Left ventricle myocardium inferior (tissue), 1 donor: ENCODE measurements at regions not wholly inside any gene's neighbourhood (a gene's known extent, or its start where the extent isn't known, plus 50 kb on each side); places are given as distances from the start of the nearest gene placed in this dataset.

Source experiments
- DNase-seq: peaks from one replicate; pipeline ENCODE4 v3.0.0-alpha.2; 2020
- H3K27ac ChIP-seq: fragments of 200-600 bp; replicated peaks from 2 replicates; pipeline ENCODE4 v1.8.0; 2021
- H3K27me3 ChIP-seq: fragments of 200-600 bp; 2 replicates; pipeline ENCODE4 v1.8.0; 2021; ENCODE audit warnings: low read depth
- H3K36me3 ChIP-seq: fragments of 200-600 bp; 2 replicates; pipeline ENCODE4 v1.8.0; 2021
- H3K4me1 ChIP-seq: fragments of 200-600 bp; 2 replicates; pipeline ENCODE4 v1.8.0; 2021
- H3K4me3 ChIP-seq: fragments of 200-600 bp; 2 replicates; pipeline ENCODE4 v1.8.0; 2021; ENCODE audit warnings: mild to moderate bottlenecking, moderate library complexity
- H3K9me3 ChIP-seq: fragments of 200-600 bp; replicated peaks from 2 replicates; pipeline ENCODE4 v1.8.0; 2021
- intact Hi-C: fragments of 100-400 bp; cut with micrococcal nuclease; formaldehyde crosslinking; loops from one replicate; pipeline ENCODE4 v1.11.0; 2022
- TF ChIP-seq, protein P1 (sequence below): fragments of 200-600 bp; IDR thresholded peaks from 2 replicates; pipeline ENCODE4 v1.8.0; 2021; ENCODE audit warnings: antibody characterized with exemption, mild to moderate bottlenecking, borderline replicate concordance
- donor health status: DM: no; HTN: yes; CAD: no; lungs with severe emphysema.

DNA sequence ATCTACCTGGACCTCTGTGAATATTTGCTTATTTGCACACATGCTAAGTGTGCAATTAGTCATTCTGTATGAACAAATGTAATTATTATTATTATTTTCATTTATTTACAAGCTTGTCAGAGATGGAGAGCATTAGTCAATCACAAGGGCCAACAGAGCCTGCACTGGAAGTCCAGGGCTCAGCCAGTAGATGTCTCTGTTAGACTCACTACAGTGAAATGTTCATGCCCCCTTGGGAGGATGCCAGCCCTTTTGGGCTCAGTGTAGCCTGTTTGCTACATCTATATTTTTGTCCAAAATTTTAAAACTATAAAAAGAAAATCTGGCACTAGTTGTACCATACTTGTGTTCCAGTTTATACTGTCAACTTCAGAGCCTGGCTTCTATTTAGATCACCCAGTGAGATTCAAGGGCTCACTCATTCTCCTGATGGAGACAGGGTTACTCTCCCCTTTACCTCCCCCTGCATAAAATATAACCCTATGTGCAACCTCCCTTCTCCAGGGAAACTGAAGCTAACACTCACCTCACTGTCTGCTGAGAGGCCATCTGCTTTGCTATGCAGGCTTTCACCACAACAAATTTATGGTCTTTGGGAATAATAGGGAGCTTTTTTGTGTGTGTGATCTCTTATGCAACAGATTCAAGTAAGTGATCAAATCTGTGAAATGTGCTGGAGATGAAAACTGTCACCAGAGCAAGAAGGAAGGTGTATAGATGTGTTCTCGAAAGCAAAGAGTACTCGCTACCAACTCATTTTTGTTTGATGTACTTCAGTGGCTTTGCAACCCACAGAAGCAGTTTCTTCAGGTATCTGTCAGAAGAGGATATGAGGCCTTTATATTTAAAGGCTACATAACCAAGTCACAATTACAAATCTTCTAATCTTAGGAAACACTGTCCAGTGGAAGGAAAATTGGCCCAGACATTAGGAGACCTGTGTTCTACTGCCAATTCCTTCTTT, 99.9 kb upstream of the TLE4 start:
- DNase-seq = peak; percentile 23
- intact Hi-C loops = no loop called here

DNA sequence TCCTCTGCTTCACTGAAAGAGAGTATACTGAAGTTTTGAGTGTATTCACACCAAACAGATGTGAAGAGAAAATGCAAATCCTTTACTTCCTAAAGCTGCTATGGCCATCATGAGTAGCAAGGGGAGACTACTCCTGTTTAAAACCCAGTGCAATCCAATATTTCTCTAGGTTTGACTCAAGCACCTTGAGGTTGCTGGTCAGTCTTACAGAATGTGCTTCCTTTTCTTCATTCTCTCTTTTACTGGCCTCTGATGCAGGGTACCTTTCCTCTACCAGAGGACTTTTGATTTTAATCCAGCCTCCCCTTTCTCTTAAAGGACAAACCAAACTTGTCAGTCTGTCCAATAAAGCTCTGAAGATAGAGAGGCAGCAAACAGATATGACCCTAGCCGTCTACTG, 98.1 kb upstream of the TLE4 start:
- peaks cover 6% of the 10 kb centered on the region for H3K27me3 ChIP-seq
- no peak overlapping the region for H3K4me3 ChIP-seq
- H3K27ac ChIP-seq = no peak overlapping the region
- no peak for DNase-seq
- no peaks in the 10 kb centered on the region for H3K4me1 ChIP-seq
- intact Hi-C loops = no loop called here
- H3K9me3 ChIP-seq = no peaks in the 10 kb centered on the region
- H3K36me3 ChIP-seq = no peaks in the 10 kb centered on the region
- TF ChIP-seq, protein P1, sequence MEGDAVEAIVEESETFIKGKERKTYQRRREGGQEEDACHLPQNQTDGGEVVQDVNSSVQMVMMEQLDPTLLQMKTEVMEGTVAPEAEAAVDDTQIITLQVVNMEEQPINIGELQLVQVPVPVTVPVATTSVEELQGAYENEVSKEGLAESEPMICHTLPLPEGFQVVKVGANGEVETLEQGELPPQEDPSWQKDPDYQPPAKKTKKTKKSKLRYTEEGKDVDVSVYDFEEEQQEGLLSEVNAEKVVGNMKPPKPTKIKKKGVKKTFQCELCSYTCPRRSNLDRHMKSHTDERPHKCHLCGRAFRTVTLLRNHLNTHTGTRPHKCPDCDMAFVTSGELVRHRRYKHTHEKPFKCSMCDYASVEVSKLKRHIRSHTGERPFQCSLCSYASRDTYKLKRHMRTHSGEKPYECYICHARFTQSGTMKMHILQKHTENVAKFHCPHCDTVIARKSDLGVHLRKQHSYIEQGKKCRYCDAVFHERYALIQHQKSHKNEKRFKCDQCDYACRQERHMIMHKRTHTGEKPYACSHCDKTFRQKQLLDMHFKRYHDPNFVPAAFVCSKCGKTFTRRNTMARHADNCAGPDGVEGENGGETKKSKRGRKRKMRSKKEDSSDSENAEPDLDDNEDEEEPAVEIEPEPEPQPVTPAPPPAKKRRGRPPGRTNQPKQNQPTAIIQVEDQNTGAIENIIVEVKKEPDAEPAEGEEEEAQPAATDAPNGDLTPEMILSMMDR = no peak

More for the DNA sequence above, 99.9 kb upstream of the TLE4 start:
- Histone ChIP-seq H3K4me3 (no peak overlapping the region), H3K27me3 (peaks cover 6% of the 10 kb centered on the region), H3K27ac (no peak overlapping the region), H3K9me3 (no peaks in the 10 kb centered on the region), H3K4me1 (no peaks in the 10 kb centered on the region), H3K36me3 (no peaks in the 10 kb centered on the region)
- TF ChIP-seq, protein P1 = peak; percentile 50

DNA sequence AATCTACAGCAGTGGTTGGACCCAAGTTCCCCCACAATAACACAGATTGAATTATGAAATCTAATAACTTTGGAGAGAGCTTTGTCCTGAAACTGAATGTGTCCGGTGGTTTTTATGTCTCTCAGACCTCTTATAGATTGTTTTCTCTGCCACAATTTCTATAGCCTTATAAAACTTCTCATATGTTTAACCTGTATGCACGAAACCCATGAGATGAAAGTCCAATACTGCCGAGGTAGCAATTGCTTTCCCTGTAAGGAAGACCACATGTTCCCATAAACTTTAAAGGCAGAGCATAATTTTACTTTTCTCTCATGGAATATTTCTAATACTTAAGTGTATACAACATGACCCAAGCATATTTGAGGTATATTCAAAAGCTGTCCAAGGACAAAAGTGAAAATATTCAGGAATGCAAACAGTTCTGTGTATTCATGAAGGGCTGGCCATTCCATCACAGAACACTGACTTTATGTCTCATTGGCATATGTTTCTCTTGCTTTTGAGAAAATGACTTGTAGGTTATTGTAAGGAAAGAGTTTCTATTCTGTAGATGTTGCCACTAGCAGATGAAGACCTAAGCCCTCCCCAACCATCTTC, 94.4 kb upstream of the TLE4 start:
- H3K36me3 ChIP-seq = no peaks in the 10 kb centered on the region

DNA sequence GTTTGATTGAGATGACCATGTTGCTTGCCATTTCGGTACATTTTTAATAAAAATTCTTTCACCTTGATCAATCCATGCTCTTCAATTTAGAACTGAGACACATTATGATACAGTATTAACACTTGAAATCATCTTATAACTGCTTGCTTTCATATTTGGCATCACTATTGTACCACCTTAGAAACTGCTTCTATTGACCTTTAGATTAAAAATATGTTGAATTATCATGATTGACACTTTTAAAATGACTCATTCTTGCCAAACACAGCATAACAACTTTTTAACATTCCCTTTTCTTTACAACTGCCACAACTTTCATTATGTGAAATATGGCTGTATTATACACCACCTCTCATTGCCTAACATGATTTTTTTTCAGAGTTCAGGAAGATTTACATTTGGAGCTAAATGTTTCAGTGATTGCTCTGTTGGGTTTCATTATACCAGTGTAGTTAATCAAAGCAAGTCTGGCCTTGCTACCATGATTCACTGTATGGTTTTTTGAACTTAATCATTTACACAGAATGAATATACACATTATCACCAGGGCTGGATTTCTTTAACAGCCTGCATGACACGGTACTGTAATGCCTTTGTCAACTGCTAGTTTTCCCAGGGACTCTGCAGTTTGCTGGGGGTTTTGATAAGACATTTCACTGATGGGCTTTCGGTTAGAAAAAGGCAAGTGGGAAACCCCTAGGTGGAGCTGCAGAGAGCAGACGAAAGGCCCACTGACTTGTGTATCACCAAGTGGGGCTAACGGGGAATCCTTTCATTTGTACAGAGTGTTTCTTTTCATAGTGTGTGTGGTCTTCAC, 93.6 kb upstream of the TLE4 start:
- Histone ChIP-seq H3K27ac (no peak overlapping the region), H3K4me1 (no peaks in the 10 kb centered on the region), H3K4me3 (no peak overlapping the region), H3K27me3 (peaks cover 6% of the 10 kb centered on the region), H3K36me3 (no peaks in the 10 kb centered on the region), H3K9me3 (no peaks in the 10 kb centered on the region)
- TF ChIP-seq, protein P1 = peak; percentile 41
- intact Hi-C loops = no loop called here
- no peak for DNase-seq

More for the DNA sequence above, 94.4 kb upstream of the TLE4 start:
- TF ChIP-seq, protein P1 = no peak
- Histone ChIP-seq H3K27me3 (peaks cover 6% of the 10 kb centered on the region), H3K4me3 (no peak overlapping the region), H3K9me3 (no peaks in the 10 kb centered on the region), H3K4me1 (no peaks in the 10 kb centered on the region), H3K27ac (no peak overlapping the region)
- no peak for DNase-seq
- intact Hi-C loops = no loop called here

DNA sequence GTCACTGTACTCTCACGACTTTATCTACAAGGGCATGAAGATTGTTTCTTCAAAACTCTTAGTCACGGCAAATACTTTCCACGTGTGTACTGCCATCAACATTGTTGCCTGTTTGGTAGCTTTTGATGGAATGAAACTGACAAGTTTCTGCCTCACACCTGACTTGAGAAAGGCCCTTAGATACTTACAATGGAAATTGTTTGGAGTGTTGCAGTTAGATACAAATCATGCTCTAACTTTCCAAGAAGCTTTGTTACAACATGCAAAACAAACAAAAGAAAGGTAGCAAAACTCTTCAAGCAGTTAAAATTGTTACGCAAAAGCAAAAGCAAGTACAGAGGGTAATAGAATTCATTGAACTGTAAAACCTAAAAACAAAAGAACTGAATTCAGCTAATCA, 91.1 kb upstream of the TLE4 start:
- no peak overlapping the region for H3K4me3 ChIP-seq
- no peaks in the 10 kb centered on the region for H3K36me3 ChIP-seq
- intact Hi-C loops = no loop called here
- H3K4me1 ChIP-seq = no peaks in the 10 kb centered on the region
- no peak for DNase-seq
- peaks cover 2% of the 10 kb centered on the region for H3K27me3 ChIP-seq
- H3K9me3 ChIP-seq = no peaks in the 10 kb centered on the region
- no peak overlapping the region for H3K27ac ChIP-seq
- TF ChIP-seq, protein P1 = no peak
